ENCODE measurements at regions not wholly inside any gene's neighbourhood (a gene's known extent, or its start where the extent isn't known, plus 50 kb on each side); places are given as distances from the start of the nearest gene placed in this dataset.

- H3K9me3 Mint-ChIP-seq: peaks cover 6% of the 10 kb centered on the region
- intact Hi-C loops (cut with micrococcal nuclease): no loop called here
- H3K4me1 Mint-ChIP-seq (ENCODE audit: low read depth): no peaks in the 10 kb centered on the region
- H3K4me3 Mint-ChIP-seq (ENCODE audit: low read depth): no peak overlapping the region
- DNase-seq (ENCODE audit: low spot score): no peak
- H3K36me3 Mint-ChIP-seq (ENCODE audit: low read depth): no peaks in the 10 kb centered on the region
- H3K27ac Mint-ChIP-seq: no peak overlapping the region
- no peaks in the 10 kb centered on the region for H3K27me3 Mint-ChIP-seq (ENCODE audit: low read depth)
Observed at GRCh38 chr11:33500332-33500731, 200.3 kb downstream of the C11orf91 start.

- Mint-ChIP-seq H3K27me3 (ENCODE audit: low read depth) (no peaks in the 10 kb centered on the region), H3K9me3 (peaks cover 6% of the 10 kb centered on the region), H3K4me1 (ENCODE audit: low read depth) (no peaks in the 10 kb centered on the region)
Observed at GRCh38 chr11:33492596-33492995, 208.0 kb downstream of the C11orf91 start.

GRCh38 chr11:33490842-33491370, 209.7 kb downstream of the C11orf91 start:
- no peaks in the 10 kb centered on the region for H3K36me3 Mint-ChIP-seq (ENCODE audit: low read depth)
- no peak for DNase-seq (ENCODE audit: low spot score)
- no peaks in the 10 kb centered on the region for H3K9me3 Mint-ChIP-seq
- no peak overlapping the region for H3K27ac Mint-ChIP-seq
- no peak overlapping the region for H3K4me3 Mint-ChIP-seq (ENCODE audit: low read depth)
- intact Hi-C loops (cut with micrococcal nuclease): no loop called here
- H3K27me3 Mint-ChIP-seq (ENCODE audit: low read depth): no peaks in the 10 kb centered on the region
- H3K4me1 Mint-ChIP-seq (ENCODE audit: low read depth): no peaks in the 10 kb centered on the region

More at GRCh38 chr11:33492596-33492995, 208.0 kb downstream of the C11orf91 start:
- H3K27ac Mint-ChIP-seq: no peak overlapping the region
- intact Hi-C loops (cut with micrococcal nuclease): no loop called here
- H3K4me3 Mint-ChIP-seq (ENCODE audit: low read depth): no peak overlapping the region
- DNase-seq (ENCODE audit: low spot score): no peak
- no peaks in the 10 kb centered on the region for H3K36me3 Mint-ChIP-seq (ENCODE audit: low read depth)

GRCh38 chr11:33488971-33489370, 211.7 kb downstream of the C11orf91 start:
- H3K27me3 Mint-ChIP-seq (ENCODE audit: low read depth): no peaks in the 10 kb centered on the region
- H3K4me1 Mint-ChIP-seq (ENCODE audit: low read depth): no peaks in the 10 kb centered on the region
- H3K27ac Mint-ChIP-seq: no peak overlapping the region
- intact Hi-C loops (cut with micrococcal nuclease): no loop called here
- H3K36me3 Mint-ChIP-seq (ENCODE audit: low read depth): no peaks in the 10 kb centered on the region
- no peak overlapping the region for H3K4me3 Mint-ChIP-seq (ENCODE audit: low read depth)
- DNase-seq (ENCODE audit: low spot score): no peak
- H3K9me3 Mint-ChIP-seq: no peaks in the 10 kb centered on the region

GRCh38 chr11:33480626-33481025, 220.0 kb downstream of the C11orf91 start:
- no peaks in the 10 kb centered on the region for H3K9me3 Mint-ChIP-seq
- H3K4me3 Mint-ChIP-seq (ENCODE audit: low read depth): no peak overlapping the region
- intact Hi-C loops (cut with micrococcal nuclease): no loop called here
- DNase-seq (ENCODE audit: low spot score): no peak
- no peaks in the 10 kb centered on the region for H3K36me3 Mint-ChIP-seq (ENCODE audit: low read depth)
- H3K27me3 Mint-ChIP-seq (ENCODE audit: low read depth): peaks cover 7% of the 10 kb centered on the region
- H3K27ac Mint-ChIP-seq: no peak overlapping the region
- H3K4me1 Mint-ChIP-seq (ENCODE audit: low read depth): no peaks in the 10 kb centered on the region

- H3K9me3 Mint-ChIP-seq: no peaks in the 10 kb centered on the region
- no peak overlapping the region for H3K27ac Mint-ChIP-seq
Observed at GRCh38 chr11:33479231-33479630, 221.4 kb downstream of the C11orf91 start.

GRCh38 chr11:33478111-33478573, 221.0 kb downstream of the HIPK3 start:
- no peak for DNase-seq (ENCODE audit: low spot score)
- Mint-ChIP-seq H3K27me3 (ENCODE audit: low read depth) (peaks cover 7% of the 10 kb centered on the region), H3K4me1 (ENCODE audit: low read depth) (no peaks in the 10 kb centered on the region), H3K4me3 (ENCODE audit: low read depth) (no peak overlapping the region), H3K36me3 (ENCODE audit: low read depth) (no peaks in the 10 kb centered on the region), H3K27ac (no peak overlapping the region), H3K9me3 (no peaks in the 10 kb centered on the region)
- intact Hi-C loops (cut with micrococcal nuclease): no loop called here

More at GRCh38 chr11:33479231-33479630, 221.4 kb downstream of the C11orf91 start:
- H3K4me1 Mint-ChIP-seq (ENCODE audit: low read depth): no peaks in the 10 kb centered on the region
- no peak for DNase-seq (ENCODE audit: low spot score)
- intact Hi-C loops (cut with micrococcal nuclease): no loop called here
- no peak overlapping the region for H3K4me3 Mint-ChIP-seq (ENCODE audit: low read depth)
- H3K27me3 Mint-ChIP-seq (ENCODE audit: low read depth): peaks cover 7% of the 10 kb centered on the region
- no peaks in the 10 kb centered on the region for H3K36me3 Mint-ChIP-seq (ENCODE audit: low read depth)

GRCh38 chr11:33476945-33477606, 219.9 kb downstream of the HIPK3 start:
- no peak overlapping the region for H3K4me3 Mint-ChIP-seq (ENCODE audit: low read depth)
- intact Hi-C loops (cut with micrococcal nuclease): no loop called here
- H3K27ac Mint-ChIP-seq: no peak overlapping the region
- no peaks in the 10 kb centered on the region for H3K4me1 Mint-ChIP-seq (ENCODE audit: low read depth)
- peaks cover 7% of the 10 kb centered on the region for H3K27me3 Mint-ChIP-seq (ENCODE audit: low read depth)
- DNase-seq (ENCODE audit: low spot score): no peak
- no peaks in the 10 kb centered on the region for H3K36me3 Mint-ChIP-seq (ENCODE audit: low read depth)
- H3K9me3 Mint-ChIP-seq: no peaks in the 10 kb centered on the region

- H3K27me3 Mint-ChIP-seq (ENCODE audit: low read depth): peaks cover 7% of the 10 kb centered on the region
Observed at GRCh38 chr11:33475993-33476392, 218.8 kb downstream of the HIPK3 start.

GRCh38 chr11:33474866-33475265, 217.7 kb downstream of the HIPK3 start:
- Mint-ChIP-seq H3K4me1 (ENCODE audit: low read depth) (no peaks in the 10 kb centered on the region), H3K27me3 (ENCODE audit: low read depth) (peaks cover 5% of the 10 kb centered on the region)
- intact Hi-C loops (cut with micrococcal nuclease): no loop called here

More at GRCh38 chr11:33475993-33476392, 218.8 kb downstream of the HIPK3 start:
- Mint-ChIP-seq H3K4me3 (ENCODE audit: low read depth) (no peak overlapping the region), H3K27ac (no peak overlapping the region), H3K36me3 (ENCODE audit: low read depth) (no peaks in the 10 kb centered on the region), H3K4me1 (ENCODE audit: low read depth) (no peaks in the 10 kb centered on the region), H3K9me3 (no peaks in the 10 kb centered on the region)
- intact Hi-C loops (cut with micrococcal nuclease): no loop called here
- DNase-seq (ENCODE audit: low spot score): no peak

GRCh38 chr11:33471541-33471940, 214.4 kb downstream of the HIPK3 start:
- no peaks in the 10 kb centered on the region for H3K27me3 Mint-ChIP-seq (ENCODE audit: low read depth)
- intact Hi-C loops (cut with micrococcal nuclease): no loop called here
- H3K4me1 Mint-ChIP-seq (ENCODE audit: low read depth): no peaks in the 10 kb centered on the region
- H3K4me3 Mint-ChIP-seq (ENCODE audit: low read depth): no peak overlapping the region
- DNase-seq (ENCODE audit: low spot score): no peak
- no peak overlapping the region for H3K27ac Mint-ChIP-seq
- no peaks in the 10 kb centered on the region for H3K9me3 Mint-ChIP-seq
- H3K36me3 Mint-ChIP-seq (ENCODE audit: low read depth): no peaks in the 10 kb centered on the region

More at GRCh38 chr11:33474866-33475265, 217.7 kb downstream of the HIPK3 start:
- Mint-ChIP-seq H3K27ac (no peak overlapping the region), H3K9me3 (no peaks in the 10 kb centered on the region), H3K4me3 (ENCODE audit: low read depth) (no peak overlapping the region), H3K36me3 (ENCODE audit: low read depth) (no peaks in the 10 kb centered on the region)
- DNase-seq (ENCODE audit: low spot score): no peak

- DNase-seq (ENCODE audit: low spot score): no peak
- Mint-ChIP-seq H3K4me1 (ENCODE audit: low read depth) (no peaks in the 10 kb centered on the region), H3K27me3 (ENCODE audit: low read depth) (no peaks in the 10 kb centered on the region), H3K36me3 (ENCODE audit: low read depth) (no peaks in the 10 kb centered on the region), H3K4me3 (ENCODE audit: low read depth) (no peak overlapping the region), H3K27ac (no peak overlapping the region), H3K9me3 (no peaks in the 10 kb centered on the region)
- intact Hi-C loops (cut with micrococcal nuclease): no loop called here
Observed at GRCh38 chr11:33467966-33468365, 210.8 kb downstream of the HIPK3 start.

- H3K9me3 Mint-ChIP-seq: no peaks in the 10 kb centered on the region
- intact Hi-C loops (cut with micrococcal nuclease): no loop called here
- no peak overlapping the region for H3K4me3 Mint-ChIP-seq (ENCODE audit: low read depth)
- H3K36me3 Mint-ChIP-seq (ENCODE audit: low read depth): no peaks in the 10 kb centered on the region
- no peak overlapping the region for H3K27ac Mint-ChIP-seq
- no peaks in the 10 kb centered on the region for H3K4me1 Mint-ChIP-seq (ENCODE audit: low read depth)
- DNase-seq (ENCODE audit: low spot score): no peak
- no peaks in the 10 kb centered on the region for H3K27me3 Mint-ChIP-seq (ENCODE audit: low read depth)
Observed at GRCh38 chr11:33463059-33463458, 205.9 kb downstream of the HIPK3 start.
